Suppressor macrophage treated with lipopolysaccharide for 1 hour (primary cell): ENCODE measurements at regions not wholly inside any gene's neighbourhood (a gene's known extent, or its start where the extent isn't known, plus 50 kb on each side); places are given as distances from the start of the nearest gene placed in this dataset.
"Not testable (repeated sequence)": the region's sequence is repeated elsewhere in the genome, so short reads cannot be mapped to it uniquely, and the experiment has no call there.

Experiments used
- DNase-seq, 3 donors: peaks; one replicate each; pipeline ENCODE4 v3.0.0-alpha.2; 2020 to 2022

- DNase-seq = no peak
Measured at GRCh38 chr3:107208796-107209195, 168.4 kb upstream of the CCDC54 start.

- no peak for DNase-seq
Measured at GRCh38 chr3:107209302-107209990, 167.8 kb upstream of the CCDC54 start.

- no peak for DNase-seq
Measured at GRCh38 chr3:107211608-107212007, 165.6 kb upstream of the CCDC54 start.

- DNase-seq = no peak
Measured at GRCh38 chr3:107212618-107213017, 164.6 kb upstream of the CCDC54 start.

GRCh38 chr3:107213044-107213669 lies 164.1 kb upstream of the CCDC54 start:
- DNase-seq = no peak

- DNase-seq = no peak
Measured at GRCh38 chr3:107216229-107216628, 161.0 kb upstream of the CCDC54 start.

- DNase-seq = no peak
Measured at GRCh38 chr3:107216711-107217110, 160.5 kb upstream of the CCDC54 start.

- DNase-seq = peak in 1 of 3 donors; percentile 15
Measured at GRCh38 chr3:107217172-107217571, 160.1 kb upstream of the CCDC54 start.

GRCh38 chr3:107218864-107219269 lies 158.4 kb upstream of the CCDC54 start:
- peak in 1 of 3 donors; percentile 6 for DNase-seq

GRCh38 chr3:107220538-107220937 lies 156.7 kb upstream of the CCDC54 start:
- DNase-seq = peak in 1 of 3 donors; percentile 15

GRCh38 chr3:107221856-107222255 lies 155.4 kb upstream of the CCDC54 start:
- peak in 1 of 3 donors; percentile 10 for DNase-seq

GRCh38 chr3:107222907-107223306 lies 154.3 kb upstream of the CCDC54 start:
- no peak for DNase-seq

- peak in 1 of 3 donors; percentile 1 for DNase-seq
Measured at GRCh38 chr3:107224026-107224596, 153.1 kb upstream of the CCDC54 start.

- DNase-seq = no peak
Measured at GRCh38 chr3:107227091-107227490, 150.1 kb upstream of the CCDC54 start.

GRCh38 chr3:107233877-107234276 lies 143.4 kb upstream of the CCDC54 start:
- DNase-seq = not testable (repeated sequence)

GRCh38 chr3:107235193-107235927 lies 141.9 kb upstream of the CCDC54 start:
- DNase-seq = peak in 2 of 3 donors; percentile 3 to 18

GRCh38 chr3:107235928-107236315 lies 141.3 kb upstream of the CCDC54 start:
- DNase-seq = peak; percentile 65 to 82 (median 74)

GRCh38 chr3:107236655-107237337 lies 140.4 kb upstream of the CCDC54 start:
- DNase-seq = peak in 1 of 3 donors; percentile 1

- DNase-seq = no peak
Measured at GRCh38 chr3:107238787-107239186, 138.5 kb upstream of the CCDC54 start.

- no peak for DNase-seq
Measured at GRCh38 chr3:107239703-107240102, 137.5 kb upstream of the CCDC54 start.

- peak; percentile 86 to 93 (median 92) for DNase-seq
Measured at GRCh38 chr3:107240183-107241091, 136.8 kb upstream of the CCDC54 start.

- peak in 2 of 3 donors; percentile 20 to 24 for DNase-seq
Measured at GRCh38 chr3:107241217-107241616, 136.0 kb upstream of the CCDC54 start.
